GM18873 (cell line): ENCODE measurements at regions not wholly inside any gene's neighbourhood (a gene's known extent, or its start where the extent isn't known, plus 50 kb on each side); places are given as distances from the start of the nearest gene placed in this dataset.
"Not testable (repeated sequence)": the region's sequence is repeated elsewhere in the genome, so short reads cannot be mapped to it uniquely, and the experiment has no call there.

Source experiments
- ATAC-seq: cut with Tn5 transposase; IDR thresholded peaks from one replicate; pipeline ENCODE4 v1.9.1; 2021; ENCODE audit warnings: mild to moderate bottlenecking, moderate library complexity, moderate number of reproducible peaks; ENCODE audit not compliant: unreplicated experiment, low FRiP score

GRCh38 chr5:162916368-162916767 lies 521.0 kb upstream of the CCNG1 start:
- no peak for ATAC-seq

- no peak for ATAC-seq
These were observed 508.3 kb upstream of the CCNG1 start for GRCh38 chr5:162929104-162929503.

GRCh38 chr5:162931501-162931900 lies 505.9 kb upstream of the CCNG1 start:
- no peak for ATAC-seq

GRCh38 chr5:162939991-162940390 lies 497.4 kb upstream of the CCNG1 start:
- no peak for ATAC-seq

- no peak for ATAC-seq
These were observed 488.7 kb upstream of the CCNG1 start for GRCh38 chr5:162948677-162949076.

- ATAC-seq, result no peak
These were observed 480.8 kb upstream of the CCNG1 start for GRCh38 chr5:162956570-162956969.

GRCh38 chr5:162964144-162964543 lies 473.3 kb upstream of the CCNG1 start:
- ATAC-seq, result not testable (repeated sequence)

GRCh38 chr5:162990063-162990462 lies 447.3 kb upstream of the CCNG1 start:
- no peak for ATAC-seq

GRCh38 chr5:162990856-162991497 lies 446.4 kb upstream of the CCNG1 start:
- ATAC-seq, result peak; percentile 81

GRCh38 chr5:162995568-162995967 lies 441.8 kb upstream of the CCNG1 start:
- no peak for ATAC-seq

GRCh38 chr5:162996053-162996452 lies 441.3 kb upstream of the CCNG1 start:
- no peak for ATAC-seq

GRCh38 chr5:163005949-163006348 lies 431.4 kb upstream of the CCNG1 start:
- no peak for ATAC-seq

GRCh38 chr5:163022582-163023128 lies 414.7 kb upstream of the CCNG1 start:
- no peak for ATAC-seq

- no peak for ATAC-seq
These were observed 413.5 kb upstream of the CCNG1 start for GRCh38 chr5:163023846-163024245.

GRCh38 chr5:163024936-163025335 lies 412.5 kb upstream of the CCNG1 start:
- ATAC-seq, result no peak

GRCh38 chr5:163033656-163034055 lies 403.7 kb upstream of the CCNG1 start:
- no peak for ATAC-seq

- ATAC-seq, result no peak
These were observed 396.1 kb upstream of the CCNG1 start for GRCh38 chr5:163041254-163041653.

- no peak for ATAC-seq
These were observed 357.8 kb upstream of the CCNG1 start for GRCh38 chr5:163079618-163080017.

GRCh38 chr5:163089230-163089629 lies 348.2 kb upstream of the CCNG1 start:
- no peak for ATAC-seq

GRCh38 chr5:163089926-163090325 lies 347.5 kb upstream of the CCNG1 start:
- ATAC-seq, result no peak

- ATAC-seq, result peak; percentile 85
These were observed 342.8 kb upstream of the CCNG1 start for GRCh38 chr5:163094492-163095180.

GRCh38 chr5:163104464-163104863 lies 332.9 kb upstream of the CCNG1 start:
- ATAC-seq, result no peak
